ENCODE measurements at regions not wholly inside any gene's neighbourhood (a gene's known extent, or its start where the extent isn't known, plus 50 kb on each side); places are given as distances from the start of the nearest gene placed in this dataset.

- Histone ChIP-seq H3K4me3 (ENCODE audit: low read length) (no peak overlapping the region), H3K36me3 (ENCODE audit: insufficient read depth, low read length) (no peaks in the 10 kb centered on the region), H3K4me1 (ENCODE audit: insufficient read depth, low read length) (peaks cover 2% of the 10 kb centered on the region), H3K27me3 (ENCODE audit: insufficient read depth, low read length) (peaks cover 13% of the 10 kb centered on the region), H2AFZ (ENCODE audit: low read depth, low read length) (no peak overlapping the region), H3K9me3 (ENCODE audit: low read length) (no peaks in the 10 kb centered on the region)
These were observed 207.7 kb downstream of the TTC8 start for GRCh38 chr14:89032086-89032649.

GRCh38 chr14:89033756-89034155, 209.3 kb downstream of the TTC8 start:
- H2AFZ ChIP-seq (ENCODE audit: low read depth, low read length), result no peak overlapping the region
- no peaks in the 10 kb centered on the region for H3K4me1 ChIP-seq (ENCODE audit: insufficient read depth, low read length)
- H3K4me3 ChIP-seq (ENCODE audit: low read length), result no peak overlapping the region
- H3K36me3 ChIP-seq (ENCODE audit: insufficient read depth, low read length), result no peaks in the 10 kb centered on the region
- no peaks in the 10 kb centered on the region for H3K9me3 ChIP-seq (ENCODE audit: low read length)
- H3K27me3 ChIP-seq (ENCODE audit: insufficient read depth, low read length), result peaks cover 10% of the 10 kb centered on the region

- Histone ChIP-seq H2AFZ (ENCODE audit: low read depth, low read length) (no peak overlapping the region), H3K4me3 (ENCODE audit: low read length) (no peak overlapping the region), H3K9me3 (ENCODE audit: low read length) (no peaks in the 10 kb centered on the region), H3K4me1 (ENCODE audit: insufficient read depth, low read length) (no peaks in the 10 kb centered on the region), H3K36me3 (ENCODE audit: insufficient read depth, low read length) (no peaks in the 10 kb centered on the region), H3K27me3 (ENCODE audit: insufficient read depth, low read length) (peaks cover 3% of the 10 kb centered on the region)
These were observed 211.9 kb downstream of the TTC8 start for GRCh38 chr14:89036371-89036770.

GRCh38 chr14:89037065-89037464, 212.6 kb downstream of the TTC8 start:
- no peak overlapping the region for H2AFZ ChIP-seq (ENCODE audit: low read depth, low read length)
- peaks cover 3% of the 10 kb centered on the region for H3K27me3 ChIP-seq (ENCODE audit: insufficient read depth, low read length)
- H3K4me1 ChIP-seq (ENCODE audit: insufficient read depth, low read length), result no peaks in the 10 kb centered on the region
- H3K4me3 ChIP-seq (ENCODE audit: low read length), result no peak overlapping the region
- no peaks in the 10 kb centered on the region for H3K9me3 ChIP-seq (ENCODE audit: low read length)
- no peaks in the 10 kb centered on the region for H3K36me3 ChIP-seq (ENCODE audit: insufficient read depth, low read length)

- Histone ChIP-seq H2AFZ (ENCODE audit: low read depth, low read length) (no peak overlapping the region), H3K36me3 (ENCODE audit: insufficient read depth, low read length) (no peaks in the 10 kb centered on the region), H3K4me1 (ENCODE audit: insufficient read depth, low read length) (no peaks in the 10 kb centered on the region), H3K4me3 (ENCODE audit: low read length) (no peak overlapping the region), H3K27me3 (ENCODE audit: insufficient read depth, low read length) (peaks cover 2% of the 10 kb centered on the region), H3K9me3 (ENCODE audit: low read length) (peaks cover 3% of the 10 kb centered on the region)
These were observed 215.6 kb downstream of the TTC8 start for GRCh38 chr14:89040080-89040459.

- Histone ChIP-seq H2AFZ (ENCODE audit: low read depth, low read length) (no peak overlapping the region), H3K27me3 (ENCODE audit: insufficient read depth, low read length) (no peaks in the 10 kb centered on the region), H3K4me1 (ENCODE audit: insufficient read depth, low read length) (no peaks in the 10 kb centered on the region), H3K36me3 (ENCODE audit: insufficient read depth, low read length) (no peaks in the 10 kb centered on the region), H3K9me3 (ENCODE audit: low read length) (peaks cover 3% of the 10 kb centered on the region), H3K4me3 (ENCODE audit: low read length) (no peak overlapping the region)
These were observed 216.2 kb downstream of the TTC8 start for GRCh38 chr14:89040460-89041256.

GRCh38 chr14:89041257-89041582, 216.8 kb downstream of the TTC8 start:
- Histone ChIP-seq H3K9me3 (ENCODE audit: low read length) (peaks cover 3% of the 10 kb centered on the region), H3K4me3 (ENCODE audit: low read length) (no peak overlapping the region), H2AFZ (ENCODE audit: low read depth, low read length) (no peak overlapping the region)

GRCh38 chr14:89042021-89042420, 217.6 kb downstream of the TTC8 start:
- Histone ChIP-seq H3K27me3 (ENCODE audit: insufficient read depth, low read length) (no peaks in the 10 kb centered on the region), H3K4me1 (ENCODE audit: insufficient read depth, low read length) (no peaks in the 10 kb centered on the region), H3K36me3 (ENCODE audit: insufficient read depth, low read length) (no peaks in the 10 kb centered on the region), H3K9me3 (ENCODE audit: low read length) (peaks cover 3% of the 10 kb centered on the region), H2AFZ (ENCODE audit: low read depth, low read length) (no peak overlapping the region), H3K4me3 (ENCODE audit: low read length) (no peak overlapping the region)

More at GRCh38 chr14:89041257-89041582, 216.8 kb downstream of the TTC8 start:
- H3K36me3 ChIP-seq (ENCODE audit: insufficient read depth, low read length), result no peaks in the 10 kb centered on the region
- no peaks in the 10 kb centered on the region for H3K27me3 ChIP-seq (ENCODE audit: insufficient read depth, low read length)
- H3K4me1 ChIP-seq (ENCODE audit: insufficient read depth, low read length), result no peaks in the 10 kb centered on the region

GRCh38 chr14:89053303-89053702, 228.9 kb downstream of the TTC8 start:
- Histone ChIP-seq H3K36me3 (ENCODE audit: insufficient read depth, low read length) (no peaks in the 10 kb centered on the region), H3K4me1 (ENCODE audit: insufficient read depth, low read length) (no peaks in the 10 kb centered on the region), H3K27me3 (ENCODE audit: insufficient read depth, low read length) (no peaks in the 10 kb centered on the region), H2AFZ (ENCODE audit: low read depth, low read length) (no peak overlapping the region), H3K9me3 (ENCODE audit: low read length) (no peaks in the 10 kb centered on the region), H3K4me3 (ENCODE audit: low read length) (no peak overlapping the region)

- Histone ChIP-seq H3K36me3 (ENCODE audit: insufficient read depth, low read length) (no peaks in the 10 kb centered on the region), H3K27me3 (ENCODE audit: insufficient read depth, low read length) (no peaks in the 10 kb centered on the region), H3K4me3 (ENCODE audit: low read length) (no peak overlapping the region), H3K4me1 (ENCODE audit: insufficient read depth, low read length) (peaks cover 5% of the 10 kb centered on the region), H2AFZ (ENCODE audit: low read depth, low read length) (no peak overlapping the region), H3K9me3 (ENCODE audit: low read length) (peaks cover 1% of the 10 kb centered on the region)
These were observed 231.9 kb downstream of the TTC8 start for GRCh38 chr14:89056394-89056793.

- Histone ChIP-seq H3K9me3 (ENCODE audit: low read length) (peaks cover 1% of the 10 kb centered on the region), H3K4me1 (ENCODE audit: insufficient read depth, low read length) (peaks cover 14% of the 10 kb centered on the region), H3K27me3 (ENCODE audit: insufficient read depth, low read length) (no peaks in the 10 kb centered on the region), H3K36me3 (ENCODE audit: insufficient read depth, low read length) (no peaks in the 10 kb centered on the region), H3K4me3 (ENCODE audit: low read length) (no peak overlapping the region), H2AFZ (ENCODE audit: low read depth, low read length) (no peak overlapping the region)
These were observed 234.2 kb downstream of the TTC8 start for GRCh38 chr14:89058697-89059096.

- peaks cover 14% of the 10 kb centered on the region for H3K4me1 ChIP-seq (ENCODE audit: insufficient read depth, low read length)
- no peaks in the 10 kb centered on the region for H3K27me3 ChIP-seq (ENCODE audit: insufficient read depth, low read length)
- no peak overlapping the region for H2AFZ ChIP-seq (ENCODE audit: low read depth, low read length)
- H3K9me3 ChIP-seq (ENCODE audit: low read length), result peaks cover 1% of the 10 kb centered on the region
- no peaks in the 10 kb centered on the region for H3K36me3 ChIP-seq (ENCODE audit: insufficient read depth, low read length)
- no peak overlapping the region for H3K4me3 ChIP-seq (ENCODE audit: low read length)
These were observed 235.7 kb downstream of the TTC8 start for GRCh38 chr14:89060191-89060590.

- no peaks in the 10 kb centered on the region for H3K27me3 ChIP-seq (ENCODE audit: insufficient read depth, low read length)
- no peaks in the 10 kb centered on the region for H3K36me3 ChIP-seq (ENCODE audit: insufficient read depth, low read length)
- no peak overlapping the region for H2AFZ ChIP-seq (ENCODE audit: low read depth, low read length)
- no peak overlapping the region for H3K4me3 ChIP-seq (ENCODE audit: low read length)
- peaks cover 1% of the 10 kb centered on the region for H3K9me3 ChIP-seq (ENCODE audit: low read length)
- H3K4me1 ChIP-seq (ENCODE audit: insufficient read depth, low read length), result peaks cover 14% of the 10 kb centered on the region
These were observed 237.2 kb downstream of the TTC8 start for GRCh38 chr14:89061696-89062095.

- Histone ChIP-seq H3K4me3 (ENCODE audit: low read length) (no peak overlapping the region), H3K4me1 (ENCODE audit: insufficient read depth, low read length) (peaks cover 14% of the 10 kb centered on the region), H3K27me3 (ENCODE audit: insufficient read depth, low read length) (no peaks in the 10 kb centered on the region), H2AFZ (ENCODE audit: low read depth, low read length) (no peak overlapping the region), H3K36me3 (ENCODE audit: insufficient read depth, low read length) (no peaks in the 10 kb centered on the region), H3K9me3 (ENCODE audit: low read length) (no peaks in the 10 kb centered on the region)
These were observed 241.4 kb downstream of the TTC8 start for GRCh38 chr14:89065879-89066278.

Data from neuron (in vitro differentiated cells).